Ascending aorta (tissue), 2 donors: ENCODE measurements at regions not wholly inside any gene's neighbourhood (a gene's known extent, or its start where the extent isn't known, plus 50 kb on each side); places are given as distances from the start of the nearest gene placed in this dataset.

Experiments used
- DNase-seq, 2 donors: peaks; one replicate each; pipeline ENCODE4 v3.0.0-alpha.2; 2019; ENCODE audit warnings: low spot score in 2 of 2
- H3K27ac ChIP-seq, 2 donors: fragments of 200-600 bp; sonication (generic); one replicate each; pipeline ENCODE4 v1.5.1; 2016 to 2017; ENCODE audit warnings: mild to moderate bottlenecking in 1 of 2
- H3K27me3 ChIP-seq: fragments of 200-600 bp; sonication (generic); one replicate; pipeline ENCODE4 v1.5.1; 2017
- H3K36me3 ChIP-seq, 2 donors: fragments of 200-600 bp; sonication (generic); one replicate each; pipeline ENCODE4 v1.5.1; 2016
- H3K4me1 ChIP-seq, 2 donors: fragments of 200-600 bp; sonication (generic); one replicate each; pipeline ENCODE4 v1.5.1; 2016 to 2017; ENCODE audit warnings: mild to moderate bottlenecking in 1 of 2
- H3K4me3 ChIP-seq, 2 donors: fragments of 200-600 bp; sonication (generic); one replicate each; pipeline ENCODE4 v1.5.1; 2016 to 2017; ENCODE audit warnings: mild to moderate bottlenecking in 1 of 2
- H3K9me3 ChIP-seq, 2 donors: fragments of 200-600 bp; sonication (generic); one replicate each; pipeline ENCODE4 v1.5.1; 2016
- CTCF ChIP-seq, 3 experiments: fragments of 200-600 bp in 2 of 3; fragments of 450-650 bp in 1 of 3; sonication (generic) in 2 of 3; IDR thresholded peaks; one replicate each; pipeline ENCODE4 v1.5.1; 2016 to 2019; ENCODE audit warnings: antibody characterized with exemption in 3 of 3, mild to moderate bottlenecking in 1 of 3, moderate library complexity in 1 of 3
- intact Hi-C: fragments of 100-400 bp; cut with DNase I; formaldehyde crosslinking; loops from one replicate; pipeline ENCODE4 v1.15.1; 2023

DNA sequence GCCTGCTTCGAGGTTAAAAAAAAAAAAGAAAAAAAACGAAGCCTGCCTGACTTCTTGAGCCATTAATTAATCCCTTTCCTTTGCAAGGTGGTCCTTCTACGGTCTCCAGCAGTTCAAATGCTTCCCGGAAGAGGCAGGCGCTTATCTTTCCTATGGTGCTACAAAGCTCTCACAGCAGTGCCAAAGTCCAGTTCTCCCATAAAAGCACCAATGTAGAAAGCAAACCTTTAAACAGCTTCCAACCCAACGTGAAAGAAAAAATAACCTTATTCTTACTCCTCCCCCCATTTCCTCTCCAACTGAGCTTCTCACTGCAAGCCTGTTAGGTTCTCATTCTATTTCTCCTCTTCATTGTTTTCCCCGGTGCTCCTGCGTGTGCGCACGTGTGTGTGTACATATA lies 317.4 kb upstream of the SOX11 start:
- DNase-seq, result no peak
- intact Hi-C loops, result no loop called here
- Histone ChIP-seq H3K4me3 (no peak overlapping the region), H3K36me3 (no peaks in the 10 kb centered on the region), H3K27ac (no peak overlapping the region), H3K9me3 (no peaks in the 10 kb centered on the region), H3K27me3 (no peaks in the 10 kb centered on the region), H3K4me1 (no peaks in the 10 kb centered on the region)
- TF ChIP-seq CTCF (IDR thresholded peaks at IDR 0.05), result no peak

DNA sequence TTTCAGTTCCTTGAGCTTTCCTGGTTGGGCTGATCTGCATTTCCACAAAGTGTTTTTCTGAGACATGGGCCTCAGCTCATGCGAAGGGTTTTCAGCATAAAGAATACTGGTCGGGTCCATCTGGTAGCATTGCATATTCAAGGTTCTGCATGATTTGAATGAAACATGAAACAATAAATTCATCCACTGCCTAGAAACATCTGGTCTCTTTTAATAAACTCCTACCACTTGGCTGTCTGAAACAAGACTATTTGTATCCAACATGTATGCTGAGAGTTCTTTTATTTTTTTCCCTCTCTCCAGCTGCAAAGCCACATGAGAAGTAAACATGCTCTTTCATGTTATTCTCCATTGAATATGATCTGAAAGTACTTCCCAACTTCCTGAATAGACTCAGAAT lies 314.9 kb upstream of the SOX11 start:
- DNase-seq, result no peak
- Histone ChIP-seq H3K36me3 (no peaks in the 10 kb centered on the region), H3K4me1 (no peaks in the 10 kb centered on the region), H3K27me3 (no peaks in the 10 kb centered on the region), H3K9me3 (no peaks in the 10 kb centered on the region), H3K4me3 (no peak overlapping the region), H3K27ac (no peak overlapping the region)
- no peak for TF ChIP-seq CTCF (IDR thresholded peaks at IDR 0.05)
- intact Hi-C loops, result no loop called here

GRCh38 chr2:5379811-5380210 lies 312.4 kb upstream of the SOX11 start:
- Histone ChIP-seq H3K9me3 (no peaks in the 10 kb centered on the region), H3K36me3 (no peaks in the 10 kb centered on the region), H3K27me3 (no peaks in the 10 kb centered on the region), H3K27ac (no peak overlapping the region), H3K4me1 (no peaks in the 10 kb centered on the region), H3K4me3 (no peak overlapping the region)
- no peak for TF ChIP-seq CTCF (IDR thresholded peaks at IDR 0.05)
- DNase-seq, result no peak
- intact Hi-C loops, result no loop called here

GRCh38 chr2:5385596-5385995 lies 306.6 kb upstream of the SOX11 start:
- Histone ChIP-seq H3K27ac (no peak overlapping the region), H3K9me3 (no peaks in the 10 kb centered on the region), H3K27me3 (no peaks in the 10 kb centered on the region), H3K4me1 (no peaks in the 10 kb centered on the region), H3K36me3 (no peaks in the 10 kb centered on the region), H3K4me3 (no peak overlapping the region)
- intact Hi-C loops, result no loop called here
- no peak for TF ChIP-seq CTCF (IDR thresholded peaks at IDR 0.05)
- no peak for DNase-seq

- no peaks in the 10 kb centered on the region for H3K27me3 ChIP-seq
- intact Hi-C loops, result no loop called here
- DNase-seq, result no peak
- H3K36me3 ChIP-seq, result no peaks in the 10 kb centered on the region
- no peak overlapping the region for H3K4me3 ChIP-seq
- H3K27ac ChIP-seq, result no peak overlapping the region
- H3K9me3 ChIP-seq, result no peaks in the 10 kb centered on the region
- TF ChIP-seq CTCF (IDR thresholded peaks at IDR 0.05), result no peak
- no peaks in the 10 kb centered on the region for H3K4me1 ChIP-seq
Measured at GRCh38 chr2:5387406-5387805, 304.8 kb upstream of the SOX11 start.

- no peaks in the 10 kb centered on the region for H3K36me3 ChIP-seq
- no peak overlapping the region for H3K27ac ChIP-seq
- no peaks in the 10 kb centered on the region for H3K9me3 ChIP-seq
- no peaks in the 10 kb centered on the region for H3K27me3 ChIP-seq
- no peak for TF ChIP-seq CTCF (IDR thresholded peaks at IDR 0.05)
- H3K4me1 ChIP-seq, result no peaks in the 10 kb centered on the region
- intact Hi-C loops, result no loop called here
- no peak for DNase-seq
- no peak overlapping the region for H3K4me3 ChIP-seq
Measured at GRCh38 chr2:5389740-5390139, 302.4 kb upstream of the SOX11 start.
